Loucy (cell line): ENCODE measurements at regions not wholly inside any gene's neighbourhood (a gene's known extent, or its start where the extent isn't known, plus 50 kb on each side); places are given as distances from the start of the nearest gene placed in this dataset.

Experiments
- H2AFZ ChIP-seq: fragments of 200-600 bp; sonication (generic); 2 replicates; pipeline ENCODE4 v1.6.0; 2016; ENCODE audit warnings: antibody characterized with exemption, mild to moderate bottlenecking, low read length, moderate library complexity
- H3F3A ChIP-seq: fragments of 200-600 bp; 2 replicates; pipeline ENCODE4 v1.6.0; 2016; ENCODE audit warnings: antibody characterized with exemption, low read depth, mild to moderate bottlenecking
- H3K27me3 ChIP-seq: fragments of 200-600 bp; sonication (generic); 2 replicates; pipeline ENCODE4 v1.6.1; 2014; ENCODE audit warnings: low read length, mild to moderate bottlenecking; ENCODE audit not compliant: insufficient read depth, poor library complexity, severe bottlenecking
- H3K36me3 ChIP-seq: fragments of 200-600 bp; sonication (generic); 2 replicates; pipeline ENCODE4 v1.6.1; 2016; ENCODE audit warnings: low read length; ENCODE audit not compliant: insufficient read depth
- H3K4me1 ChIP-seq: fragments of 200-600 bp; sonication (generic); 2 replicates; pipeline ENCODE4 v1.5.1; 2014; ENCODE audit warnings: low read length, mild to moderate bottlenecking; ENCODE audit not compliant: insufficient read depth, poor library complexity, severe bottlenecking
- H3K4me2 ChIP-seq: fragments of 200-600 bp; sonication (generic); 2 replicates; pipeline ENCODE4 v1.6.0; 2014; ENCODE audit warnings: antibody characterized with exemption, low read length, low read depth, mild to moderate bottlenecking; ENCODE audit not compliant: poor library complexity, severe bottlenecking
- H3K4me3 ChIP-seq: fragments of 200-600 bp; sonication (generic); 2 replicates; pipeline ENCODE4 v1.5.1; 2014; ENCODE audit warnings: low read length, mild to moderate bottlenecking, mixed read lengths; ENCODE audit not compliant: poor library complexity, severe bottlenecking
- H3K79me2 ChIP-seq: fragments of 200-600 bp; sonication (generic); 2 replicates; pipeline ENCODE4 v1.6.1; 2014; ENCODE audit warnings: low read length; ENCODE audit not compliant: insufficient read depth
- H3K9ac ChIP-seq: fragments of 200-600 bp; sonication (generic); 2 replicates; pipeline ENCODE4 v1.6.0; 2014; ENCODE audit warnings: mild to moderate bottlenecking, low read depth, low read length, moderate library complexity; ENCODE audit not compliant: poor library complexity, severe bottlenecking
- H3K9me2 ChIP-seq: fragments of 200-600 bp; sonication (generic); replicated peaks from 2 replicates; pipeline ENCODE4 v1.6.1; 2016; ENCODE audit warnings: low read depth, low read length, mixed read lengths
- H3K9me3 ChIP-seq: fragments of 200-600 bp; sonication (generic); 2 replicates; pipeline ENCODE4 v1.6.1; 2014; ENCODE audit warnings: mild to moderate bottlenecking, antibody characterized with exemption, low read length, low read depth; ENCODE audit not compliant: insufficient read depth
- H4K20me1 ChIP-seq: fragments of 200-600 bp; sonication (generic); 2 replicates; pipeline ENCODE4 v1.6.0; 2014; ENCODE audit warnings: antibody characterized with exemption, low read length, mild to moderate bottlenecking; ENCODE audit not compliant: insufficient read depth, poor library complexity, severe bottlenecking
- EZH2phosphoT487 ChIP-seq: fragments of 200-600 bp; IDR thresholded peaks from 2 replicates; pipeline ENCODE4 v1.6.1; 2018; ENCODE audit warnings: antibody characterized with exemption, mild to moderate bottlenecking, moderate library complexity, borderline replicate concordance
- TF ChIP-seq, protein P1 (sequence below): fragments of 200-600 bp; sonication (generic); conservative IDR thresholded peaks from 2 replicates; pipeline ENCODE4 v1.5.1; 2014; ENCODE audit warnings: mild to moderate bottlenecking, antibody characterized with exemption, low read length

DNA sequence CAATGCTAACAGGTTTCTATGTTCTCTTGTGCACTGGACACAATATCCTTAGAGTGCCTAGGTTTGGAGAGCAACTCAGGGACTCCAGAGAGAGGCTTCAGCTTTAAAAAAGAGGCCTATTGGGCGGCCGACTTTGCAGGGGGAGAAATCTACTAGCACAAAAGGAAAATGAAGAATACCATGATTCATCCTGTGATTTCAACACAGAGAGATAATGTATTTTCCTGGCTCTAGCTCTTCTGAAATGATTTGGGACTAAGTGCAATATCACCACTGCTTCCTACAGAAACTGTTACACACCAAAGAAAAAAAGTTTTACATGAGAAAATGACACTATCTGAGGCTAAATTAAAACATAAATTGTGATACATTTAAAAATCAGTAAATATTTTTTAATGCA is 146.1 kb upstream of the TSLP start:
- Histone ChIP-seq H3K36me3 (no peaks in the 10 kb centered on the region), H3F3A (no peaks in the 10 kb centered on the region), H3K4me2 (no peak overlapping the region), H2AFZ (no peak overlapping the region), H3K9ac (no peak overlapping the region), H3K27me3 (no peaks in the 10 kb centered on the region), H3K9me3 (no peaks in the 10 kb centered on the region), H3K79me2 (no peaks in the 10 kb centered on the region), H3K4me3 (no peak overlapping the region), H3K9me2 (no peaks in the 10 kb centered on the region), H4K20me1 (no peaks in the 10 kb centered on the region), H3K4me1 (no peaks in the 10 kb centered on the region)
- TF ChIP-seq, protein P1, sequence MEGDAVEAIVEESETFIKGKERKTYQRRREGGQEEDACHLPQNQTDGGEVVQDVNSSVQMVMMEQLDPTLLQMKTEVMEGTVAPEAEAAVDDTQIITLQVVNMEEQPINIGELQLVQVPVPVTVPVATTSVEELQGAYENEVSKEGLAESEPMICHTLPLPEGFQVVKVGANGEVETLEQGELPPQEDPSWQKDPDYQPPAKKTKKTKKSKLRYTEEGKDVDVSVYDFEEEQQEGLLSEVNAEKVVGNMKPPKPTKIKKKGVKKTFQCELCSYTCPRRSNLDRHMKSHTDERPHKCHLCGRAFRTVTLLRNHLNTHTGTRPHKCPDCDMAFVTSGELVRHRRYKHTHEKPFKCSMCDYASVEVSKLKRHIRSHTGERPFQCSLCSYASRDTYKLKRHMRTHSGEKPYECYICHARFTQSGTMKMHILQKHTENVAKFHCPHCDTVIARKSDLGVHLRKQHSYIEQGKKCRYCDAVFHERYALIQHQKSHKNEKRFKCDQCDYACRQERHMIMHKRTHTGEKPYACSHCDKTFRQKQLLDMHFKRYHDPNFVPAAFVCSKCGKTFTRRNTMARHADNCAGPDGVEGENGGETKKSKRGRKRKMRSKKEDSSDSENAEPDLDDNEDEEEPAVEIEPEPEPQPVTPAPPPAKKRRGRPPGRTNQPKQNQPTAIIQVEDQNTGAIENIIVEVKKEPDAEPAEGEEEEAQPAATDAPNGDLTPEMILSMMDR = no peak
- TF ChIP-seq EZH2phosphoT487 = no peak

DNA sequence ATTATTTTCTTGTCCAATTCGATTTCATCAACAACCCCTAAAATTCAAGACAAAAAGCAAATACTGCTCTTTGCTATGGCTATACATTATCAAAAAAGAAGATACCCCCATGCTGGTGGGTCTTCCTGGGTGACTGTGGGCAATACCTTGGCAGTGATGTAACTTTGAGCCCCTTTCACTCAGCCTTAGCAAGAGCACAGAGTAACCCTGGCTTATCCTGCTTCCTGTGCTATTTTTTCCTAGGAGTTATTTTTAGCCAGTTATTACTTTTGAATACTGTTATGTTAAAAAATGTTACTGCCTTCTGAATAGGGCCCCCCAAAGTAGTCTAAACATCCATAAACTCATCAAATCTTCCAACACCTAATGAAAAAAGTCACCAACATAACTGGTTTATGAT is 145.6 kb upstream of the TSLP start:
- Histone ChIP-seq H3K9me2 (no peaks in the 10 kb centered on the region), H3K36me3 (no peaks in the 10 kb centered on the region), H3K4me1 (no peaks in the 10 kb centered on the region), H3K27me3 (no peaks in the 10 kb centered on the region), H3K9me3 (no peaks in the 10 kb centered on the region), H3K9ac (no peak overlapping the region), H3K79me2 (no peaks in the 10 kb centered on the region), H3K4me3 (no peak overlapping the region), H2AFZ (no peak overlapping the region), H4K20me1 (no peaks in the 10 kb centered on the region), H3F3A (no peaks in the 10 kb centered on the region), H3K4me2 (no peak overlapping the region)
- TF ChIP-seq EZH2phosphoT487 = no peak
- TF ChIP-seq, protein P1 = no peak

DNA sequence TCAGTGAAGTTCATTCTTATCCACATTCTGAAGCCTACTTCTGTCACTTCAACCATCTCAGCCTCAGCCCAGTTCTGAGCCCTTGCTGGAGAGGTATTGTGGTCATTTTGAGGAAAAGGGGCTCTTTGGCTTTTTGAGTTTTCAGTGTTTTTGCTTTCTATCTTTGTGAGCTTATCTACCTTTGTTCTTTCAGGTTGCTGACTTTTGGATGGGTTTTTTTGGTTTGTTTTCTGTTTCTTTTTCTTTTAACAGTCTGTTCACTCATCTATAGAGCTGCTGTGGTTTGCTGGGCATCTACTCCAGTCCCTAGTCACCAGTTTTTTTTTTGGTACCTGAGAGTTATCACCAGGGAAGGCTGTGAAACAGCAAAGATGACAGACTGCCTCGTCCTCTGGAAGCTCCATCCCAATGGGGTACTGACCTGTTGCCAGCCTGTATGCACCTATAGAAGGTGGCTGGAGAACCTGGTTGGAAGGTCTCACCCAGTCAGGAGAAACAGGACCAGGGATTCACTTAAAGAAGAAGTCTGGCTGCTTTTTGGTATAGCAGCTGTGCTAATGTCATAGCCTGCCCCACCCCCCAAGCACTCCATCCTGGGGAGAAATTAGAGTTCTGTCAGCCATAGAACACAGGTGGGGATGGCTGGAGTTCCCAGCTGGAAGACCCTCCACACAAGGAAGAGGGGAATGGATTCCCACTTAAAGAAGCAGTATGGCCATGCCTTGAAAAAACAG is 138.6 kb upstream of the TSLP start:
- H3F3A ChIP-seq = no peaks in the 10 kb centered on the region
- H3K4me3 ChIP-seq = no peak overlapping the region
- H3K9me2 ChIP-seq = no peaks in the 10 kb centered on the region
- TF ChIP-seq EZH2phosphoT487 = no peak
- TF ChIP-seq, protein P1 = no peak
- no peak overlapping the region for H3K9ac ChIP-seq
- no peaks in the 10 kb centered on the region for H3K9me3 ChIP-seq
- H3K4me1 ChIP-seq = no peaks in the 10 kb centered on the region
- no peaks in the 10 kb centered on the region for H3K27me3 ChIP-seq
- H3K36me3 ChIP-seq = no peaks in the 10 kb centered on the region
- H2AFZ ChIP-seq = no peak overlapping the region
- no peaks in the 10 kb centered on the region for H4K20me1 ChIP-seq
- no peak overlapping the region for H3K4me2 ChIP-seq
- no peaks in the 10 kb centered on the region for H3K79me2 ChIP-seq
